MM.1S (cell line): ENCODE measurements at regions not wholly inside any gene's neighbourhood (a gene's known extent, or its start where the extent isn't known, plus 50 kb on each side); places are given as distances from the start of the nearest gene placed in this dataset.

Experiments used
- CTCF ChIP-seq: fragments of 300-600 bp; sonication (generic); IDR thresholded peaks from 2 replicates; pipeline ENCODE4 v1.5.1; 2016; ENCODE audit warnings: antibody characterized with exemption, low read length, mixed read lengths
- EZH2phosphoT487 ChIP-seq: fragments of 300-600 bp; sonication (generic); IDR thresholded peaks from 2 replicates; pipeline ENCODE4 v1.6.1; 2018; ENCODE audit warnings: antibody characterized with exemption, low read length

GRCh38 chr2:186307871-186308270 is 178.2 kb upstream of the ZC3H15 start:
- no peak for TF ChIP-seq CTCF
- TF ChIP-seq EZH2phosphoT487, result no peak
